ENCODE measurements at regions not wholly inside any gene's neighbourhood (a gene's known extent, or its start where the extent isn't known, plus 50 kb on each side); places are given as distances from the start of the nearest gene placed in this dataset.

DNA sequence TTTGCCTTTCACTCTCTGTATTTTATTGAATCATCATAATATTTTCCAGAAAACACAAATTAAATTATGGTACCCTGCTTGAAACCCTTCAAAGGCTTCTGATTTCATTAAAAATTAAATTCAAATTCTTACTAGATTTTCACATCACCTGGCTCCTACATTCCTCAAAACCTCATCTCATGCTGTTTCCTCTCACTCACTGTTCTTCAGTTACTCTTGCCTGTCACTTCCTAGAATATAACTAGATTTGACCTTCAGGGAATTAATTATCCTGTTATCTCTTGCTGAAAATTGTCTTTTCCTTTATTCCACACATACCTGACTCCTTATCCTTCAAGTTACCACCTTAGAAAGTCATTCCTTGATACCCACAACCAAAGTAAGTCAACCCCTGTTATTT is 2294.7 kb downstream of the PCDH9 start:
- Histone ChIP-seq H3K27ac (ENCODE audit: low read length) (no peak overlapping the region), H3K4me1 (ENCODE audit: control insufficient read depth, insufficient read depth, low read length) (no peaks in the 10 kb centered on the region), H3K27me3 (ENCODE audit: control insufficient read depth, insufficient read depth, low read length) (no peaks in the 10 kb centered on the region), H3K36me3 (ENCODE audit: control insufficient read depth, insufficient read depth, low read length) (no peaks in the 10 kb centered on the region), H3K4me3 (ENCODE audit: low read length) (no peak overlapping the region), H3K9me3 (ENCODE audit: control insufficient read depth, insufficient read depth, low read length) (no peaks in the 10 kb centered on the region)
- DNase-seq (ENCODE audit: low read depth, low spot score), result no peak

DNA sequence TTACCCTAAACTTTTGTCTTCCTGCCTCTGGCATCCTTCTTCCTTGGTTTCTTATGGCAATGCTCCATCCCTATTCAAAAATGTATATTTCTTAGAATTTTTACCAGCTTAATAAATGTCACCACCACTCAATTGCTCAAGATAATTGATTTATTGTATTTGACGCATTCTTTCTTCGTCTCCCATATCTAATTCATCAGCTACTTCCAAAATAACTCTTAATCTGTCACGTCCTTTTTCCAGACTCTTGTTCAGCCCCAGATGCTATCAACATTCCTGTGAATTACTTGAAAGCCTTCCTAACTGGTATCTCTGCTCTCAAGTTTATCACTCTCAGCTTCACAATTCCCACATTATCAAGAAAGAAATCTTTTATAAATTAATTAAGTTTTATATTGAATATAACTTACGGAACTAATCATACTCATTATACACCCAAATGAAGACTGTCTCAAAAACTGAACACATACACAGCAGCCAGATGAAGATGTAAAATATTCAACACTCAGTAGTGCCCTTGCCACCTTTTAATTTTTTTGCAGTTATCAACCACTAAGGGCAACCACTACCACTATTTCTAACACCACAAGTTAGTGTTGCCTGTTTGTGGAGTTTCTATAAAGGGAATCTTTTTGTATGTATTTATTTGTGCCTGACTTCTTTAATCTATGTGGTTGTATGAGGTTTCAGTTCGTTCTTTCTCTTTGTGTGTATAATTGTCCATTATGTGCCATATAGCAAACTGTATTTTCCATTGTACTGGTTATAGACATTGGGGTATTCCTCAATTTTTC is 2295.4 kb downstream of the PCDH9 start:
- DNase-seq (ENCODE audit: low read depth, low spot score), result no peak
- Histone ChIP-seq H3K4me3 (ENCODE audit: low read length) (no peak overlapping the region), H3K27me3 (ENCODE audit: control insufficient read depth, insufficient read depth, low read length) (no peaks in the 10 kb centered on the region), H3K27ac (ENCODE audit: low read length) (no peak overlapping the region), H3K36me3 (ENCODE audit: control insufficient read depth, insufficient read depth, low read length) (no peaks in the 10 kb centered on the region), H3K9me3 (ENCODE audit: control insufficient read depth, insufficient read depth, low read length) (no peaks in the 10 kb centered on the region), H3K4me1 (ENCODE audit: control insufficient read depth, insufficient read depth, low read length) (no peaks in the 10 kb centered on the region)
- 100% methylated on average over 2 of the region's 5 CpGs for WGBS (ENCODE audit: insufficient coverage, insufficient read length)

DNA sequence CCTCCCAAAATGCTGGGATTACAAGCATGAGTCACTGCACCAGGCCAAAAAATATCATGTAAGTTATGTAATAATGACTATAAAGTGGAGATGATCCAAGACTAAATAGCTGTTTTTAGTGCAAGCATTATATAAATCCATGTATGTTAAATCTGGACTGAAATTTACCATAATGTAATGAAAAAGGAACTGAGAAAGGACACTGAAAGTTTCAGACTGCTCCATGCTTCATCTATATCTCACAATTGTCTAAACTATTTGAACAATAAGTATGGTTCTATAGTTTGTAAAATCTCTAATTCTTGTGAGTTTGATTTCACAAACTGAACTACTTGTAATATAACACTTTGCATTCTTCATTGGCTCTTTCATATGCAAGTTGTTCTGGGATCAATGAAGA is 2299.5 kb downstream of the PCDH9 start:
- DNase-seq (ENCODE audit: low read depth, low spot score), result no peak

DNA sequence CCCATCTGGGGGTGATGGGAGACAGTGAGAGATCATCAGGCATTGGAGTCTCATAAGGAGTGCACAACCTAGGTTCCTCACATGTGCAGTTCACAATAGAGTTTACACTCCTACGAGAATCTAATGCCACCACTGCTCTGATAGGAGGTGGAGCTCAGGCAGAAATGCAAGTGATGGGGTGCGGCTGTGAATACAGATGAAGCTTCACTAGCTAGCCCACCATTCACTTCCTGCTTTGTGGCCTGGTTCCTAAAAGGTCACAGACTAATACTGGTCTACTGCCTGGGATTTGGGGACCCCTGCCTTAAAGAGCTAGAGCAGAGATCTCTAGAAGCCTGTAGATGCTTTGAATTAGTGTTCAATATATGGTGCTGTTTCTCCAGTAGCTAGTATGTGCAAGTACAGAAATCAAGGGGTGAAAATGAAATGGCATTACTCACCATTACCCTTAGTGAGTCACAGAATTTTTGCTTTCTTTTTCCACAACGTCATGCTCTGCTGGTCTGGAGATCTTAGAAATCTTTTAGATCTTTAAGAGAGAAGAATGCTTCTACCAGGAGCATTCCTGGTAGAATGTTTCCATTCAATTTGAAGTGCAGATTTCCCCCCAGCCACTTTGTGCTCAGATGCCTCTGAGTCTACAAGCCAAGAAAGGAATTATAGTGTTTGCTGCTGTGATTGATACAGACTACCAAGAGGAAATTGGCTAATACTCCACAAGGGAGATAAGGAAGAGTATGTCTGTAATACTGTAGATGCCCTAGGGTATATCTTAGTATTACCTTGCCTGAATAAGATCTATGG is 2301.2 kb downstream of the PCDH9 start:
- H3K27me3 ChIP-seq (ENCODE audit: control insufficient read depth, insufficient read depth, low read length), result no peaks in the 10 kb centered on the region
- DNase-seq (ENCODE audit: low read depth, low spot score), result no peak
- H3K36me3 ChIP-seq (ENCODE audit: control insufficient read depth, insufficient read depth, low read length), result no peaks in the 10 kb centered on the region
- H3K9me3 ChIP-seq (ENCODE audit: control insufficient read depth, insufficient read depth, low read length), result no peaks in the 10 kb centered on the region
- no peak overlapping the region for H3K27ac ChIP-seq (ENCODE audit: low read length)
- H3K4me3 ChIP-seq (ENCODE audit: low read length), result no peak overlapping the region
- no CpG with 5 or more reads among the region's 3 CpGs for WGBS (ENCODE audit: insufficient coverage, insufficient read length)
- H3K4me1 ChIP-seq (ENCODE audit: control insufficient read depth, insufficient read depth, low read length), result no peaks in the 10 kb centered on the region

More for the DNA sequence above, 2299.5 kb downstream of the PCDH9 start:
- no peaks in the 10 kb centered on the region for H3K4me1 ChIP-seq (ENCODE audit: control insufficient read depth, insufficient read depth, low read length)
- H3K36me3 ChIP-seq (ENCODE audit: control insufficient read depth, insufficient read depth, low read length), result no peaks in the 10 kb centered on the region
- no peak overlapping the region for H3K4me3 ChIP-seq (ENCODE audit: low read length)
- no peak overlapping the region for H3K27ac ChIP-seq (ENCODE audit: low read length)
- H3K9me3 ChIP-seq (ENCODE audit: control insufficient read depth, insufficient read depth, low read length), result no peaks in the 10 kb centered on the region
- H3K27me3 ChIP-seq (ENCODE audit: control insufficient read depth, insufficient read depth, low read length), result no peaks in the 10 kb centered on the region

DNA sequence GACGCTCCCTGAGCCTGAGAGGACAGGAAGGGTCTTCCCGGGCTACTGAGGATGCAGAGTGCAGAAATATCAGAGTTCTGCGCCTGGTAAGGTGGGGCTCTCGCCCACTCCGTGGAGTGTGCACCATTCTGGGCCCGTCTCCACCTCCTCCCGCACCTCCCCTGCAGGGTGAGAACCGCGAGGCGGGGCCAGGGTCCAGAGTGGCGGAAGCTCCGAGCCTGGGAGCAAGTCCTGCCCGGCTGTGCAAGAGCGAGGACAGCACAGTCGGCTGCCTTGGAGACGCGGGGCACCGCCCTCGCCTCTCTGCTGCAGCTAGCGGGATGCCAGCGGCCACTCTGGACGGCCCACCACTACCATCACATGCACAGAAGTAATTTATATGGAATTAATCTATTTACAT is 2304.4 kb downstream of the PCDH9 start:
- WGBS (ENCODE audit: insufficient coverage, insufficient read length), result no CpG with 5 or more reads among the region's 22 CpGs
- DNase-seq (ENCODE audit: low read depth, low spot score), result no peak

DNA sequence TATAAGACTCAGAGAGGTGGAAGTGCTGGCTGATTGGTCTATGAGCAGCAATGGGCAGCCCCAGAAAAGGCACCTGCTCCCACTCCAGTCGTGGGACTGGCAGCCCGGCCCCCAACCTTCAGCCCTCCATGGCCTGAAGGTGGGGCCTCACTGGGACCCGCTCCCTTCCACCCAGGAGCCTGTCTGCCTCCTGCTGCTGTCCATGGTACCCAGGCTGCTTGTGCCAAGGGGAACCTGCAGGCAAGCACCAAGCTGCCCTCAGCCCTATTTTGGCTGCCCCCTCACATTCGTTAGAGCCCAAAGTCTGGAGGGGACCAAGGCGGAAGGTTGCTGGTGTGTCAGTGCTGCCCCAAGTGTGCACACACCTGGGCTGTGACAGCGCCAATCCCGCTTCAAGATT is 2304.9 kb downstream of the PCDH9 start:
- DNase-seq (ENCODE audit: low read depth, low spot score), result no peak
- no peaks in the 10 kb centered on the region for H3K27me3 ChIP-seq (ENCODE audit: control insufficient read depth, insufficient read depth, low read length)
- H3K9me3 ChIP-seq (ENCODE audit: control insufficient read depth, insufficient read depth, low read length), result no peaks in the 10 kb centered on the region
- no peak overlapping the region for H3K27ac ChIP-seq (ENCODE audit: low read length)
- H3K4me1 ChIP-seq (ENCODE audit: control insufficient read depth, insufficient read depth, low read length), result no peaks in the 10 kb centered on the region
- H3K4me3 ChIP-seq (ENCODE audit: low read length), result no peak overlapping the region
- no CpG with 5 or more reads among the region's 7 CpGs for WGBS (ENCODE audit: insufficient coverage, insufficient read length)
- no peaks in the 10 kb centered on the region for H3K36me3 ChIP-seq (ENCODE audit: control insufficient read depth, insufficient read depth, low read length)

More for the DNA sequence above, 2304.4 kb downstream of the PCDH9 start:
- Histone ChIP-seq H3K36me3 (ENCODE audit: control insufficient read depth, insufficient read depth, low read length) (no peaks in the 10 kb centered on the region), H3K9me3 (ENCODE audit: control insufficient read depth, insufficient read depth, low read length) (no peaks in the 10 kb centered on the region), H3K27ac (ENCODE audit: low read length) (no peak overlapping the region), H3K27me3 (ENCODE audit: control insufficient read depth, insufficient read depth, low read length) (no peaks in the 10 kb centered on the region), H3K4me1 (ENCODE audit: control insufficient read depth, insufficient read depth, low read length) (no peaks in the 10 kb centered on the region), H3K4me3 (ENCODE audit: low read length) (no peak overlapping the region)

DNA sequence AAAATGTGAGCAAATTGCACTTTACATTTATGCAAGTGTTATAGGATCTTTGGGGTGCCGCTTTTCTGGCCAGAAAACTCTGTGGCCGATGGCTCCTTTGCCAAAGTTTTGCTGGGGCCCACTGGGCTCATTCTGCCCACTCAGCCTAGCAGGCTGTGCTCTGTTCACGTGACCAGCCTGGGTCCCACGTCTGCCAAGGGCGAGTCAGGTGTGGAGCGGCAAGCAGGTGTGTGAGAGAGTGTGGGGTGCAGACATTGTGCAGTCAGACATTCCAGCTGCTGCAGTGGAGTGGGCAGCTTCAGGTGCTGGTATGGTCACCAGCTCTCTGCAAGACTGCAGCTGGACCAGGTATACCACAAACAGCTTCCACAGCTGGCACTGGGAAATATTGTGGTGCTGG is 2305.7 kb downstream of the PCDH9 start:
- WGBS (ENCODE audit: insufficient coverage, insufficient read length), result no CpG with 5 or more reads among the region's 6 CpGs

DNA sequence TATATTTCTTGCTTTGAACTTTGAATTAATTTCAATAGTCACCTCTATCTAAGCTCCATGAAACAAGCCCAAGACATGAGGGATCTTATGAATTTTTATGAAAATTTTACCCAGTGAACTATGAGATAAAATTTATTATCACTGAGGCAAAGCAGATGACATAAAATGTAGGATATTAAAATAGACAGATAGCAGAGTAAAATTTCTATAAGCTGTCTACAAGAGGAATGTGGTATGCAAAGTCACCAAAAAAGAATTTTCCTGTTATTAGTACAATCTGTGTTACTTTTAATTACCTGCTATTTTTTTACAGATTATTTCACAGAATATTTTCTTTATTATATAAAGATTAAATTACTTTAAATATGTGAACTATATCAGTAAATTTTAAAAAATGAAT is 2312.6 kb downstream of the PCDH9 start:
- no peaks in the 10 kb centered on the region for H3K27me3 ChIP-seq (ENCODE audit: control insufficient read depth, insufficient read depth, low read length)
- H3K9me3 ChIP-seq (ENCODE audit: control insufficient read depth, insufficient read depth, low read length), result no peaks in the 10 kb centered on the region
- H3K4me1 ChIP-seq (ENCODE audit: control insufficient read depth, insufficient read depth, low read length), result no peaks in the 10 kb centered on the region
- H3K36me3 ChIP-seq (ENCODE audit: control insufficient read depth, insufficient read depth, low read length), result no peaks in the 10 kb centered on the region
- no peak overlapping the region for H3K4me3 ChIP-seq (ENCODE audit: low read length)
- H3K27ac ChIP-seq (ENCODE audit: low read length), result no peak overlapping the region
- DNase-seq (ENCODE audit: low read depth, low spot score), result no peak

More for the DNA sequence above, 2305.7 kb downstream of the PCDH9 start:
- H3K4me1 ChIP-seq (ENCODE audit: control insufficient read depth, insufficient read depth, low read length), result no peaks in the 10 kb centered on the region
- no peaks in the 10 kb centered on the region for H3K9me3 ChIP-seq (ENCODE audit: control insufficient read depth, insufficient read depth, low read length)
- no peak for DNase-seq (ENCODE audit: low read depth, low spot score)
- H3K36me3 ChIP-seq (ENCODE audit: control insufficient read depth, insufficient read depth, low read length), result no peaks in the 10 kb centered on the region
- no peak overlapping the region for H3K4me3 ChIP-seq (ENCODE audit: low read length)
- H3K27me3 ChIP-seq (ENCODE audit: control insufficient read depth, insufficient read depth, low read length), result no peaks in the 10 kb centered on the region
- no peak overlapping the region for H3K27ac ChIP-seq (ENCODE audit: low read length)

DNA sequence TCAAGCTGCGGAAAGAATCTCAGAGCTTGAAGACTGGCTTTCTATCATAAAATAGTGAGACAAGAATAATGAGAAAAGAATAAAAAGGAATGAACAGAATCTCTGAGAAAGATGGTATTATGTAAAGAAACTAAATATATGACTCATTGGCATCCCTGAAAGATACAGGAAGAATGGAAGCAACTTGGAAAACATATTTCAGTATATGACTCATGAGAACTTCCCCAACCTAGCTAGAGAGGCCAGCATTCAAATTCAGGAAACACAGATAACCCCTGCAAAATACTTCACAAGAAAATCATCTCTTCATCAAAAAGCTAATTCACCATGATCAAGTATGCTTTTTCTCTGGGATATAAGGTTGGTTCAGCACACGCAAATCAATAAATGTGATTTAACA is 2318.0 kb downstream of the PCDH9 start:
- DNase-seq (ENCODE audit: low read depth, low spot score), result no peak
- no peaks in the 10 kb centered on the region for H3K9me3 ChIP-seq (ENCODE audit: control insufficient read depth, insufficient read depth, low read length)
- no peaks in the 10 kb centered on the region for H3K4me1 ChIP-seq (ENCODE audit: control insufficient read depth, insufficient read depth, low read length)
- H3K4me3 ChIP-seq (ENCODE audit: low read length), result no peak overlapping the region
- no peak overlapping the region for H3K27ac ChIP-seq (ENCODE audit: low read length)
- no CpG with 5 or more reads among the region's 2 CpGs for WGBS (ENCODE audit: insufficient coverage, insufficient read length)
- H3K36me3 ChIP-seq (ENCODE audit: control insufficient read depth, insufficient read depth, low read length), result no peaks in the 10 kb centered on the region
- no peaks in the 10 kb centered on the region for H3K27me3 ChIP-seq (ENCODE audit: control insufficient read depth, insufficient read depth, low read length)

DNA sequence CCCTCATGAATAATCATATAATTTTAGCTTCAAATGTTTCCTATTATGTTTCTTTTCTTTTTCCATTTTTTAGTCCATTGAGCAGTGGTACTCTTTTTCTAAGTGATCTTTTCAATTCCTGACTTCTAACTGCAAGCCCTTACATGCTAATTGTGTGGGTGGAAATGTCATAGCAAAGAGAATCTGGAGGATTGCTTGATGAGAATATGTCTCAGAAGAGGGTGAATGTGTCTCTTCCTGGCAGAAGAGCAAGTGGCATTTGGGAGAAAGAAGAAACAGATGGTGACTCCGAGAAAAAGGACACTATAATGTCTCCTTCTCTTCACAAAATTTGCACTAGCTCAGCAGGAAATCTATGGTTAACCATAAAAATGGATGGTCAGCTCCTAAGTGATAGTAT is 2320.0 kb downstream of the PCDH9 start:
- no peak overlapping the region for H3K27ac ChIP-seq (ENCODE audit: low read length)
- no peaks in the 10 kb centered on the region for H3K36me3 ChIP-seq (ENCODE audit: control insufficient read depth, insufficient read depth, low read length)
- H3K4me3 ChIP-seq (ENCODE audit: low read length), result no peak overlapping the region
- no peaks in the 10 kb centered on the region for H3K27me3 ChIP-seq (ENCODE audit: control insufficient read depth, insufficient read depth, low read length)
- H3K9me3 ChIP-seq (ENCODE audit: control insufficient read depth, insufficient read depth, low read length), result no peaks in the 10 kb centered on the region
- no peak for DNase-seq (ENCODE audit: low read depth, low spot score)
- WGBS (ENCODE audit: insufficient coverage, insufficient read length), result no CpG with 5 or more reads among the region's 1 CpG
- H3K4me1 ChIP-seq (ENCODE audit: control insufficient read depth, insufficient read depth, low read length), result no peaks in the 10 kb centered on the region

DNA sequence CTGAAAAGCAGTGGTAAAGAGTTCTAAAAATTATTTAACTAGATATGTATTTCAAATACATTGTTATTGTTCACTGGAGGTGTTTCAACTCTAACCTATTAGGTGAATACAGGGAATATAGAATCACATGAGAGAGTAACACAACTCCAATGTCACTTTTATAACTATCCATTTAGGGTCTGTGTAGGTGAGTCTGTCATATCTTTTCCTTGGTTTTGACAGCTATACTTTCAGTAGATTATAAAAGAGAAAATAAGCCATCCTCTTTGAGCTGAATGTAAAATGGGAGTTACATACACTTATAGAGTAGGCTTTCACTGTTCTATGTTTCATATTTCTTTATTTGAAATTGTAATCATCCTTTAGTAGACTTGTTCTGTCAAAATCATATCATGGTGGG is 2321.0 kb downstream of the PCDH9 start:
- H3K9me3 ChIP-seq (ENCODE audit: control insufficient read depth, insufficient read depth, low read length), result no peaks in the 10 kb centered on the region
- no peak overlapping the region for H3K4me3 ChIP-seq (ENCODE audit: low read length)
- H3K4me1 ChIP-seq (ENCODE audit: control insufficient read depth, insufficient read depth, low read length), result no peaks in the 10 kb centered on the region
- H3K36me3 ChIP-seq (ENCODE audit: control insufficient read depth, insufficient read depth, low read length), result no peaks in the 10 kb centered on the region
- no peak for DNase-seq (ENCODE audit: low read depth, low spot score)
- no peak overlapping the region for H3K27ac ChIP-seq (ENCODE audit: low read length)
- H3K27me3 ChIP-seq (ENCODE audit: control insufficient read depth, insufficient read depth, low read length), result no peaks in the 10 kb centered on the region

All from iPS DF 6.9 (cell line).